ENCODE measurements at regions not wholly inside any gene's neighbourhood (a gene's known extent, or its start where the extent isn't known, plus 50 kb on each side); places are given as distances from the start of the nearest gene placed in this dataset.
"Not testable (repeated sequence)": the region's sequence is repeated elsewhere in the genome, so short reads cannot be mapped to it uniquely, and the experiment has no call there.

DNA sequence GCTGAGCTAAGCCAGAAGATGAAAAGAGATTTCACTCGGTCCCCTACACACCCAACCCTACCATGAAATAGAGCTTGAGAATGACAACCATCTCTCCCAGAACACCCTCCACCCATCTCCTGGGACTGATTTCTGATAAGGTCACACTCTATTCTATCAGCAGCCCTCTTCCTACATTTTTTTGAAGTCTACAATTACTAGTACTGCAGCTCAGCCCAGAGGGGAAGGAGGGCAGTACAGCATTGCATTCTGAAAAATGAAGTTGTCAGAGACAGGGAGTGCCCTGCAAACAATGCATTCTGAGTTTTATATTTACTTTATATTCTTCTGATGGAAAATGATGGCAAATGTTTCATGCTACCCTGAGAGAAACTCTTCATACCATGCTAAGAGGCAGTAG is 318.5 kb downstream of the BCAT1 start:
- no peak overlapping the region for H3K4me3 ChIP-seq
- TF ChIP-seq POLR2A (IDR thresholded peaks at IDR 0.05) = no peak
- no peak for TF ChIP-seq POLR2AphosphoS5 (IDR thresholded peaks at IDR 0.05)
- TF ChIP-seq, protein P1, sequence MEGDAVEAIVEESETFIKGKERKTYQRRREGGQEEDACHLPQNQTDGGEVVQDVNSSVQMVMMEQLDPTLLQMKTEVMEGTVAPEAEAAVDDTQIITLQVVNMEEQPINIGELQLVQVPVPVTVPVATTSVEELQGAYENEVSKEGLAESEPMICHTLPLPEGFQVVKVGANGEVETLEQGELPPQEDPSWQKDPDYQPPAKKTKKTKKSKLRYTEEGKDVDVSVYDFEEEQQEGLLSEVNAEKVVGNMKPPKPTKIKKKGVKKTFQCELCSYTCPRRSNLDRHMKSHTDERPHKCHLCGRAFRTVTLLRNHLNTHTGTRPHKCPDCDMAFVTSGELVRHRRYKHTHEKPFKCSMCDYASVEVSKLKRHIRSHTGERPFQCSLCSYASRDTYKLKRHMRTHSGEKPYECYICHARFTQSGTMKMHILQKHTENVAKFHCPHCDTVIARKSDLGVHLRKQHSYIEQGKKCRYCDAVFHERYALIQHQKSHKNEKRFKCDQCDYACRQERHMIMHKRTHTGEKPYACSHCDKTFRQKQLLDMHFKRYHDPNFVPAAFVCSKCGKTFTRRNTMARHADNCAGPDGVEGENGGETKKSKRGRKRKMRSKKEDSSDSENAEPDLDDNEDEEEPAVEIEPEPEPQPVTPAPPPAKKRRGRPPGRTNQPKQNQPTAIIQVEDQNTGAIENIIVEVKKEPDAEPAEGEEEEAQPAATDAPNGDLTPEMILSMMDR (IDR thresholded peaks at IDR 0.05) = no peak
- TF ChIP-seq EP300 (IDR thresholded peaks at IDR 0.05) = no peak
- no peaks in the 10 kb centered on the region for H3K27me3 ChIP-seq
- H3K27ac ChIP-seq = no peak overlapping the region
- WGBS, 2 donors = 87 to 97% methylated on average over 1 of the region's 1 CpG
- no peaks in the 10 kb centered on the region for H3K36me3 ChIP-seq
- H3K9me3 ChIP-seq = no peaks in the 10 kb centered on the region
- no peaks in the 10 kb centered on the region for H3K4me1 ChIP-seq
- ATAC-seq (ENCODE audit: low FRiP score in 2 of 2) = no peak
- DNase-seq = no peak

DNA sequence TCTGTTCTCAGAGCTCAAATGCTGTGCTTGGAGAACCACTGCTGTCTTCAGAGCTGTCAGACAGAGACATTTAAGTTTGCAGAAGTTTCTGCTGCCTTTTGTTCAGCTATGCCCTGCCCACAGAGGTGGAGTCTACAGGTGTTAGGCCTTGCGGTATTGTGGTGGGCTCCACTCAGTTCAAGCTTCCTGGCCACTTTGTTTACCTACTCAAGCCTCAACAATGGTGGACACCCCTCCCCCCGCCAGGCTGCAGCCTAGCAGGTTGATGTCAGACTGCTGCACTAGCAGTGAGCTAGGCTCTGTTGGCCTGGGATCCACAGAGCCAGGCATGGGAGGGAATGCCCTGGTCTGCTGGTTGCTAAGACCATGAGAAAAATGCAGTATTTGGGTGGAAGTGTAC is 323.8 kb downstream of the BCAT1 start:
- Histone ChIP-seq H3K27ac (no peak overlapping the region), H3K36me3 (no peaks in the 10 kb centered on the region), H3K4me1 (no peaks in the 10 kb centered on the region), H3K9me3 (no peaks in the 10 kb centered on the region), H3K4me3 (no peak overlapping the region), H3K27me3 (no peaks in the 10 kb centered on the region)
- no peak for TF ChIP-seq POLR2A (IDR thresholded peaks at IDR 0.05)
- TF ChIP-seq, protein P1 (IDR thresholded peaks at IDR 0.05) = no peak
- TF ChIP-seq EP300 (IDR thresholded peaks at IDR 0.05) = no peak
- no peak for TF ChIP-seq POLR2AphosphoS5 (IDR thresholded peaks at IDR 0.05)
- no peak for DNase-seq
- ATAC-seq (ENCODE audit: low FRiP score in 2 of 2) = no peak
- 95 to 100% methylated on average over 2 of the region's 2 CpGs for WGBS, 2 donors

DNA sequence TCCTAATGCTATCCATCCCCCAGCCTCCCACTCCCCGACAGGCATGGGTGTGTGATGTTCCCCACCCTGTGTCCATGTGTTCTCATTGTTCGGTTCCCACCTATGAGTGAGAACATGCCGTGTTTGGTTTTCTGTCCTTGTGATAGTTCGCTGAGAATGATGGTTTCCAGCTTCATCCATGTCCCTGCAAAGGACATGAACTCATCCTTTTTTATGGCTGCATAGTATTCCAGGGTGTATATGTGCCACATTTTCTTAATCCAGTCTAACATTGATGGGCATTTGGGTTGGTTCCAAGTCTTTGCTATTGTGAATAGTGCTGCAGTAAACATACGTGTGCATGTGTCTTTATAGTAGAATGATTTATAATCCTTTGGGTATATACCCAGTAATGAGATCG is 328.9 kb downstream of the BCAT1 start:
- not testable (repeated sequence) for H3K27me3 ChIP-seq; H3K4me1 ChIP-seq; ATAC-seq (ENCODE audit: low FRiP score in 2 of 2); DNase-seq; H3K4me3 ChIP-seq; H3K36me3 ChIP-seq; H3K27ac ChIP-seq; H3K9me3 ChIP-seq
- WGBS, 2 donors = 92 to 96% methylated on average over 6 of the region's 6 CpGs

DNA sequence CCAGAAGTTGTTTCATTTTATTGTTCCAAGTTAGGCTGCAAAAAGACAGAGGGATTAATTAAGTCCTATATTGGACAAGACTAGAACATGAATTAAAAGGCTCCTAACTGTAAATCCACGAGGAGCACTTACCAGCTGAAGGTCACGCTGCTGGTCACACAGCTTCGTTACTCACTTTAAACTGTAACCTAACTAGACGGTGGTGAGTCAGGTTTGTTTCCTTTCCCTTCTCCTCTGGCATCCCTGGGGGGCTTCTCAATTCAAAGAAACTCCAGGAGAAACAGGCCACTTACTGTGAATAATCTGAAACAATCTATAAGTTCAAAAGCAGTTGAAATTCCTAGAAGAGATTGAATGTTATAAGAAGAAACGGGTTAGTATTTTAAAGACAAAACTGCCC is 331.4 kb downstream of the BCAT1 start:
- no peak overlapping the region for H3K27ac ChIP-seq
- no peaks in the 10 kb centered on the region for H3K36me3 ChIP-seq
- H3K4me3 ChIP-seq = no peak overlapping the region
- 52 to 62% methylated on average over 5 of the region's 5 CpGs for WGBS, 2 donors
- TF ChIP-seq EP300 (IDR thresholded peaks at IDR 0.05) (no peak), POLR2AphosphoS5 (IDR thresholded peaks at IDR 0.05) (no peak)
- no peaks in the 10 kb centered on the region for H3K4me1 ChIP-seq
- DNase-seq (no peak), ATAC-seq (ENCODE audit: low FRiP score in 2 of 2) (no peak)
- no peaks in the 10 kb centered on the region for H3K27me3 ChIP-seq
- no peaks in the 10 kb centered on the region for H3K9me3 ChIP-seq

DNA sequence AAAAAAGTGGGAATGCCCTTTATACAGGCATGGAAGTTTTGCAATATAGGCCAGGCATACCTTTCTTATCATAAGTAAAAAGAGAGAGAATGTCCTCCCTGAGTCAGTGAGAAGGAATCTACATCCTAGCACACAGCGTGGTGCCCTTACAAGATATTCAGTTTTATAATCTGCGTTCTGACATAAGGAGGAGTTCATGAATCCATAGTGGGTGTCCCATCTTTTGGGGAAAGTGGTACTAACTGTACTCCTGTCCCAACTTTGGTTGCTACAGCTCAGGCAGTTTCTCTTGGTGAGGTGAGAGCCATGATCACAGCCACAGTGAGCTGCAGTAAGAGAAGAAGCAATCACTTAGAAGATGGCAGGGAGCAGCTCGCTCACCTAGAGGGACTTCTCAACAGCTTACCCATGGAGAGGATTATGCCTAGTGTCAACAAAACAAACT is 332.9 kb downstream of the BCAT1 start:
- WGBS, 2 donors = 67 to 80% methylated on average over 3 of the region's 3 CpGs
- Histone ChIP-seq H3K27me3 (no peaks in the 10 kb centered on the region), H3K36me3 (no peaks in the 10 kb centered on the region), H3K9me3 (no peaks in the 10 kb centered on the region), H3K4me1 (no peaks in the 10 kb centered on the region), H3K4me3 (no peak overlapping the region), H3K27ac (no peak overlapping the region)
- DNase-seq (no peak), ATAC-seq (ENCODE audit: low FRiP score in 2 of 2) (no peak)
- no peak for TF ChIP-seq EP300 (IDR thresholded peaks at IDR 0.05)
- TF ChIP-seq POLR2A (IDR thresholded peaks at IDR 0.05) = no peak
- TF ChIP-seq, protein P1 (IDR thresholded peaks at IDR 0.05) = no peak
- TF ChIP-seq POLR2AphosphoS5 (IDR thresholded peaks at IDR 0.05) = no peak

DNA sequence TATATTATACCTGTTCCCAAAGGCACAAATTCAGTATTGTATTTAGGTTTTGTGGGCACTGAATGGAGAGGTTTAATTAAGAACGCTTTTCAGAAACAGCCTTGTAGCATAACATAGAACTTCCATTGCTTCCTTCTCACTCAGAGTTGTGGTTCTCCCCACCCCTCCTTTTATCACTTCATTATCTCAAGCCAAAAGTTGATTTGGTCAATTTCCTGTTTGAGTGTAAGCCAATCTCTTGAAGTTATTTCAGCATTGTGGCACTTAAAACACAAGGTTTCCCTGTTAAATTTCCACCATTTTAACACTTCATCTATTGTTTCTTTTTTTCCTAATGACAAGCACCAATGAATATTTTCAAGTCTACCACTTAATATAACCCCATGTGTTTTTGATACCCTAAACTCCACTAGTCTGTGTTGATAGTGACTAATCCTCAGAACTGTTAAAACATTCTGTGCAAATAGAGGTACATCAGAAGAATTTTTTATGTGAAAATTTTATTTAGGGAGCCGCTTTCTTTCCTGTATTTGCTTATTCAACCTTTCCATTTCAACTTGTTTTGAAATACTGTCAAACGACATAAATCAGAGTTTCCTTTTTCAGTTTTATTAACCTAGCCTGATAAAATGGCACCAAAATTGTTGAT is 340.1 kb downstream of the BCAT1 start:
- DNase-seq = no peak
- WGBS, 2 donors = 35 to 37% methylated on average over 3 of the region's 3 CpGs
- no peak overlapping the region for H3K4me3 ChIP-seq
- H3K27ac ChIP-seq = no peak overlapping the region
- TF ChIP-seq POLR2AphosphoS5 (IDR thresholded peaks at IDR 0.05) (no peak), POLR2A (IDR thresholded peaks at IDR 0.05) (no peak), EP300 (IDR thresholded peaks at IDR 0.05) (no peak)
- TF ChIP-seq, protein P1 (IDR thresholded peaks at IDR 0.05) = no peak
- H3K36me3 ChIP-seq = no peaks in the 10 kb centered on the region
- no peaks in the 10 kb centered on the region for H3K27me3 ChIP-seq
- H3K9me3 ChIP-seq = no peaks in the 10 kb centered on the region
- no peak for ATAC-seq (ENCODE audit: low FRiP score in 2 of 2)
- no peaks in the 10 kb centered on the region for H3K4me1 ChIP-seq

Data from upper lobe of left lung (tissue), 6 donors.